ENCODE measurements at regions not wholly inside any gene's neighbourhood (a gene's known extent, or its start where the extent isn't known, plus 50 kb on each side); places are given as distances from the start of the nearest gene placed in this dataset.
"Not testable (repeated sequence)": the region's sequence is repeated elsewhere in the genome, so short reads cannot be mapped to it uniquely, and the experiment has no call there.

DNA sequence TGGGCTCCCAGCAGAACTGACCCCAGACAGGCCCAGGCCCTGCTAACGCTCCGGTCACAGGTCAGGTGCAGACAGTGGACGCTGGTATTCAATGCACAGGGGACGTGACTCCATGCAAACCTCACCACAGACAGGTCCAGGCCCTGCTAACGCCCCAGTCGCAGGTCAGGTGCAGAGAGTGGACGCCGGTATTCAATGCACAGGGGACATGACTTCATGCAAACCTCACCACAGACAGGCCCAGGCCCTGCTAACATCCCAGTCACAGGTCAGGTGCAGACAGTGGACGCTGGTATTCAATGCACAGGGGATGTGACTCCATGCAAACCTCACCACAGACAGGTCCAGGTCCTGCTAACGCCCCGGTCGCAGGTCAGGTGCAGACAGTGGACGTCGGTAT lies 98.5 kb downstream of the SHOX start:
- BruUV-seq (replicated peaks); H3K79me2 ChIP-seq (ENCODE audit: control insufficient read depth, insufficient read depth, low read length); DNase-seq (ENCODE audit: extremely low read depth in 1 of 4, low spot score in 3 of 4); H3K36me3 ChIP-seq (ENCODE audit: control insufficient read depth, insufficient read depth, low read length); intact Hi-C loops (cut with micrococcal nuclease); H3K9ac ChIP-seq (ENCODE audit: insufficient read depth in 1 of 2, low read depth in 2 of 2, low read length in 2 of 2); in situ Hi-C loops (cut with MboI); H3K27ac ChIP-seq (ENCODE audit: extremely low read depth, low read depth, low read length); ATAC-seq; H3K9me3 ChIP-seq (replicated peaks; ENCODE audit: control insufficient read depth, insufficient read depth, low read depth, low read length); POLR2A ChIA-PET; CTCF ChIA-PET (ENCODE audit: low intra/inter-chr PET ratio); FAIRE-seq; H2AFZ ChIP-seq (ENCODE audit: low read depth, low read length); H4K20me1 ChIP-seq (replicated peaks; ENCODE audit: control insufficient read depth, insufficient read depth, low read length); H3K4me1 ChIP-seq (replicated peaks in 1 of 2; ENCODE audit: control insufficient read depth in 2 of 2, insufficient read depth in 2 of 2, low read length in 2 of 2); H3K4me2 ChIP-seq (ENCODE audit: insufficient read depth, low read length); H3K27me3 ChIP-seq (ENCODE audit: control insufficient read depth in 2 of 2, insufficient read depth in 2 of 2, low read length in 2 of 2); H3K9me1 ChIP-seq (ENCODE audit: control insufficient read depth, insufficient read depth, low read length); H3K4me3 ChIP-seq: not testable (repeated sequence)
- 0% methylated on average over 7 of the region's 14 CpGs for WGBS (ENCODE audit: insufficient coverage, low coverage, missing lambda C conversion rate)

DNA sequence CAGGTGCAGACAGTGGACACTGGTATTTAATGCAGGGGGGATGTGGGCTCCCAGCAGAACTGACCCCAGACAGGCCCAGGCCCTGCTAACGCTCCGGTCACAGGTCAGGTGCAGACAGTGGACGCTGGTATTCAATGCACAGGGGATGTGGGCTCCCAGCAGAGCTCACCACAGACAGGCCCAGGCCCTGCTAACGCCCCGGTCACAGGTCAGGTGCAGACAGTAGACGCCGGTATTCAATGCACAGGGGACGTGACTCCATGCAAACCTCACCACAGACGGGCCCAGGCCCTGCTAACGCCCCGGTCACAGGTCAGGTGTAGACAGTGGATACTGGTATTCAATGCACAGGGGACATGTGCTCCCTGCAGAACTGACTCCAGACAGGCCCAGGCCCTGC lies 98.0 kb downstream of the SHOX start:
- H3K9me1 ChIP-seq (ENCODE audit: control insufficient read depth, insufficient read depth, low read length); H3K4me2 ChIP-seq (ENCODE audit: insufficient read depth, low read length); H3K9me3 ChIP-seq (replicated peaks; ENCODE audit: control insufficient read depth, insufficient read depth, low read depth, low read length); CTCF ChIA-PET (ENCODE audit: low intra/inter-chr PET ratio); POLR2A ChIA-PET; H3K79me2 ChIP-seq (ENCODE audit: control insufficient read depth, insufficient read depth, low read length); H3K9ac ChIP-seq (ENCODE audit: insufficient read depth in 1 of 2, low read depth in 2 of 2, low read length in 2 of 2); ATAC-seq; H3K4me1 ChIP-seq (replicated peaks in 1 of 2; ENCODE audit: control insufficient read depth in 2 of 2, insufficient read depth in 2 of 2, low read length in 2 of 2); intact Hi-C loops (cut with micrococcal nuclease); H3K36me3 ChIP-seq (ENCODE audit: control insufficient read depth, insufficient read depth, low read length); FAIRE-seq; BruUV-seq (replicated peaks); H3K27ac ChIP-seq (ENCODE audit: extremely low read depth, low read depth, low read length); H2AFZ ChIP-seq (ENCODE audit: low read depth, low read length); in situ Hi-C loops (cut with MboI); H4K20me1 ChIP-seq (replicated peaks; ENCODE audit: control insufficient read depth, insufficient read depth, low read length); H3K27me3 ChIP-seq (ENCODE audit: control insufficient read depth in 2 of 2, insufficient read depth in 2 of 2, low read length in 2 of 2); DNase-seq (ENCODE audit: extremely low read depth in 1 of 4, low spot score in 3 of 4); H3K4me3 ChIP-seq: not testable (repeated sequence)
- WGBS (ENCODE audit: insufficient coverage, low coverage, missing lambda C conversion rate), result 0% methylated on average over 6 of the region's 11 CpGs
